HG02798 (cell line): ENCODE measurements at regions not wholly inside any gene's neighbourhood (a gene's known extent, or its start where the extent isn't known, plus 50 kb on each side); places are given as distances from the start of the nearest gene placed in this dataset.
"Not testable (repeated sequence)": the region's sequence is repeated elsewhere in the genome, so short reads cannot be mapped to it uniquely, and the experiment has no call there.

Experiments
- ATAC-seq: cut with Tn5 transposase; IDR thresholded peaks from one replicate; pipeline ENCODE4 v1.9.1; 2021; ENCODE audit warnings: mild to moderate bottlenecking; ENCODE audit not compliant: unreplicated experiment, poor library complexity

- ATAC-seq = no peak
Measured at GRCh38 chr22:48078825-48079224, 1316.4 kb downstream of the TBC1D22A start.

DNA sequence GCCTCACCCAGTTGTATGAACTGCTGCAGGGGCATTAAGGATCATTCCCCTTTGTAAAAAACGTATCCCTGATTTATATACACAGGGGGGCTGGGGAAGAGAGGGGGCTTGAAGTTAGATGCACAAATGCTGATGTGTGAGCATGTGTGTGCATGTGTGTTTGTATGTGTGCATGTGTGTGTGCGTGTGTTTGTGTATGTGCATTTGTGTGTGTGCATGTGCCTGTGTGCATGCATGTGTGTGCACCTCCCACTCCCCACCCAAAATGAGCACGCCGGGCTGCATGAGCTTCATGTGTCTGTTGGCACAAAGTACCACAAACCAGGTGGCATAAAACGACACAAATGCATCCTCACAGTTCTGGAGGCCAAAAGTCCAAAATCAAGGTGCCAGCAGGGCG, 1315.2 kb downstream of the TBC1D22A start:
- ATAC-seq = no peak

- no peak for ATAC-seq
Measured at GRCh38 chr22:48076008-48076407, 1313.6 kb downstream of the TBC1D22A start.

GRCh38 chr22:48075604-48076003, 1313.2 kb downstream of the TBC1D22A start:
- ATAC-seq = no peak

DNA sequence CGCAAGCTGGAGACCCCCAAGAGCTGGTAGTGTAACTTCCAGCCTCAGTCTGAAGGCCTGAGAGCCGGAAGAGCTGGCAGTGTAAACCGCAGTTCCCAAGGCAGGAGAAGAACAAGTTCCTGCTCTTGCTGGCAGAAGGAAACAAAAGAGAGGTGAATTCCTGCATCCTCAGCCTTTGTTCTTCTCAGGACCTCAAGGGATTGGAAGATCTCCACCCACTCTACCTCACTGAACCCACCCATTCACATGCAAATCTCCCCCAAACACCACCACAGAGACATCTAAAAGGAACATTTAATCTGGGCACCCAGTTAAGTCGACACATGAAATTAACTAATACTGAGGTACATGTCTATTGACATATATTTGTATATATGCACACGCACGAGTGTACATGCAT, 1310.3 kb downstream of the TBC1D22A start:
- no peak for ATAC-seq

- ATAC-seq = no peak
Measured at GRCh38 chr22:48071828-48072227, 1309.4 kb downstream of the TBC1D22A start.

DNA sequence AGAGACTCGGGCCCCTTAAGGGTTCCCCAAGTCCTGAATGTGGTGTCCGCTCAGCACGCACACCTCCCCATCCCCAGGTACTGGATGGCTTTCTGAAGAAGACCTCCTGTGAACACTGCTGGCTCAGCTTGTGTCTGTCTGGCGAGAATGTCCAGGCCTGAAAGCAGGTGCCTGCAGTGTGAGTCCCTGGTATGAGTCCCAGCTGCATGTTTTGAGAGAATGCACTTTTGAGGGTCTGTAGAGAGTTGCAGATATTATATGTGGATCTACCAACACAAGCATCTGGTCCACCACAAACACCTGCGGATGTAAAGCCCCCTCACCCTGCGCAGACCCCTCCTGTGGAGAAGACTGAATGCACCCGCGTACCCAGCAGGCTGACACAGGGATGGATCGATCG, 1308.9 kb downstream of the TBC1D22A start:
- ATAC-seq = no peak

- ATAC-seq = no peak
Measured at GRCh38 chr22:48070760-48071159, 1308.3 kb downstream of the TBC1D22A start.

GRCh38 chr22:48070083-48070482, 1307.6 kb downstream of the TBC1D22A start:
- no peak for ATAC-seq

DNA sequence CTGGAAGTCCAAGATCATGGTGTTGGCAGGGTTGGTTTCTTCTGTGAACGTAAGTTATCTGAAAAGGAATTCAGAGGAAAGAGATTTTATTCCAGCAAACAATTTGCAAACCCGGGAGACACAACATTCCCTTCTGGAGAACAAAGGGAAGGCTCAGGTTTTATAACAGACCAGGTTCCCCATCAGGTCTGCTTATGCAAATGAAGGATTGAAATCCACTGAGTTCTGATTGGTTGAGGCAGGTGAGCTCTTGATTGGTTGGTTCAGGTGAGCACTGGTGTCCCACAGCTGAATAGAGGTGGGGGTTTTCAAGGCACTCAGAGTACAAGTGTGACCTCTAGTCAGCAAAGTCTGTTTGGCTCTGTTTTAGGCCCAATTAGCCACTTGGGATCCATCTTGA, 1306.8 kb downstream of the TBC1D22A start:
- ATAC-seq = no peak

GRCh38 chr22:48068323-48068885, 1306.0 kb downstream of the TBC1D22A start:
- no peak for ATAC-seq

GRCh38 chr22:48065892-48066291, 1303.4 kb downstream of the TBC1D22A start:
- ATAC-seq = no peak

- no peak for ATAC-seq
Measured at GRCh38 chr22:48061726-48062125, 1299.3 kb downstream of the TBC1D22A start.

GRCh38 chr22:48060266-48060665, 1297.8 kb downstream of the TBC1D22A start:
- ATAC-seq = no peak

GRCh38 chr22:48059521-48059920, 1297.1 kb downstream of the TBC1D22A start:
- ATAC-seq = not testable (repeated sequence)

- ATAC-seq = no peak
Measured at GRCh38 chr22:48057116-48057835, 1294.8 kb downstream of the TBC1D22A start.

DNA sequence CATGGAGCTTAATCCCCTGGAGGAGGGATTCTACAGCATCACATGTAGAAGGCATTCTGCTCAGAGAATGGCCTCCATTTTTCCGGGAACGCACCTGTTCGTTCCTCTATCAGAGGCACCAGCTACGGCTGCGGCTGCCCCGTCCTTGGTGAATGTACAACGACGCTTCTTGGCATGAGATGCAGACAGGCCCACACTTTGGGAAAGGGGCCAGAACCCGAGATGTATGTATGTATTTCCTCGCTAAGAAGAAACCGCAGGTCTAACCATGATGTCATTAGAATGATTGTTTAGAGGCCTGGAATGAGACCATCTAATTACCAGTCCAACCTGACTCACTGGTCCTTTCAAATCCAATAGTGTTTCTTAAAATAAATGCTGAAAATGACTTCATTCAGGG, 1293.4 kb downstream of the TBC1D22A start:
- ATAC-seq = no peak

- ATAC-seq = no peak
Measured at GRCh38 chr22:48055185-48055584, 1292.7 kb downstream of the TBC1D22A start.

GRCh38 chr22:48054596-48054995, 1292.1 kb downstream of the TBC1D22A start:
- no peak for ATAC-seq

DNA sequence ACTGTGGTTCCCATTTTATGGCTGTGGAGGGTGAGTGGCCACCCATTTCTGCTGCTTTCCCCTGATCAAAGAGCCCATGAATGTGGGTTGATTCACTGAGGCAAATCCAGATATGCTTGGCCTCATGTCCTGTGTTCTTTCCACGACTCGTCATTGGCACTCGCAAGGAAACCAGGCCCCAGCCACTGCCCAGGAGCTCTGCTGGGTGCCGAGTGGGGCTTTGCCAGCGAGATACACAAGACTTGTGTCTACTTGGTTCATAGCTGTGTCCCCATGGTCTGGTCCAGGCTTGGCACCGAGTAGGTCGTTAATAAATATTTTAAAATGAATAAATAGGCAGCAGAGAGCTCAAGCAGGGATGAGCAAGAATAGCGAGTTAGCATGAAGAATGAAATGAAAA, 1291.5 kb downstream of the TBC1D22A start:
- no peak for ATAC-seq

DNA sequence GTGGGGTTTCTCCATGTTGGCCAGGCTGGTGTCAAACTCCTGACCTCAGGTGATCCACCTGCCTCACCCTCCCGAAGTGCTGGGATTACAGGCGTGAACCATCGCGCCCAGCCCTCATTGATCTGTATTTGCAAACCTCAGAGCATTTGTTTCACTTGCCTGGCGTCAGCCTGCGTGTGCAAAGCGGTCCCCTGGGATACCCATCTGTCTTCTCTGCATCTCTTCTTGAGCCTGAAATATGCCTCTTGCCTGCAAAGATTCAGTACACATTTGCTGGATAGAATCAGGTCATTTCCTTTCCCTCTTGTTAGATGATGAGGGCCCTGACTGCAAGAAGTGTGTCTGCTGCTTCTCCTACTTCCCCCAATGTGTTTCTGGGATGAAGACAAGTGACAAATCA, 1291.0 kb downstream of the TBC1D22A start:
- no peak for ATAC-seq

GRCh38 chr22:48052621-48052890, 1290.1 kb downstream of the TBC1D22A start:
- ATAC-seq = no peak
